DMS 273 (cell line): ENCODE measurements at regions not wholly inside any gene's neighbourhood (a gene's known extent, or its start where the extent isn't known, plus 50 kb on each side); places are given as distances from the start of the nearest gene placed in this dataset.

Experiments
- DNase-seq: peaks from one replicate; lab custom pipeline; 2025; ENCODE audit not compliant: unreplicated experiment; lab: John Stamatoyannopoulos, UW

GRCh38 chr13:107078229-107078765 lies 510.4 kb upstream of the ARGLU1 start:
- DNase-seq, result no peak

GRCh38 chr13:107076801-107077200 lies 508.9 kb upstream of the ARGLU1 start:
- no peak for DNase-seq

- no peak for DNase-seq
Observed at GRCh38 chr13:107075576-107075975, 507.6 kb upstream of the ARGLU1 start.

- no peak for DNase-seq
Observed at GRCh38 chr13:107070792-107071191, 502.9 kb upstream of the ARGLU1 start.

- no peak for DNase-seq
Observed at GRCh38 chr13:107069108-107069776, 501.3 kb upstream of the ARGLU1 start.

GRCh38 chr13:107067381-107067780 lies 499.4 kb upstream of the ARGLU1 start:
- no peak for DNase-seq

- DNase-seq, result no peak
Observed at GRCh38 chr13:107066355-107066754, 498.4 kb upstream of the ARGLU1 start.

- peak; percentile 1 for DNase-seq
Observed at GRCh38 chr13:107065036-107065435, 497.1 kb upstream of the ARGLU1 start.

- DNase-seq, result no peak
Observed at GRCh38 chr13:107057028-107057631, 489.2 kb upstream of the ARGLU1 start.

- no peak for DNase-seq
Observed at GRCh38 chr13:107043021-107043956, 475.4 kb upstream of the ARGLU1 start.

- DNase-seq, result no peak
Observed at GRCh38 chr13:107035778-107036177, 467.8 kb upstream of the ARGLU1 start.

GRCh38 chr13:107035186-107035585 lies 467.2 kb upstream of the ARGLU1 start:
- no peak for DNase-seq

- DNase-seq, result no peak
Observed at GRCh38 chr13:107034236-107034872, 466.4 kb upstream of the ARGLU1 start.

- no peak for DNase-seq
Observed at GRCh38 chr13:107031716-107032115, 463.8 kb upstream of the ARGLU1 start.

- no peak for DNase-seq
Observed at GRCh38 chr13:107028751-107029150, 460.8 kb upstream of the ARGLU1 start.

- no peak for DNase-seq
Observed at GRCh38 chr13:107025991-107026390, 458.1 kb upstream of the ARGLU1 start.

GRCh38 chr13:107023335-107023734 lies 455.4 kb upstream of the ARGLU1 start:
- no peak for DNase-seq

GRCh38 chr13:107020393-107020792 lies 452.5 kb upstream of the ARGLU1 start:
- DNase-seq, result no peak

- DNase-seq, result no peak
Observed at GRCh38 chr13:107018285-107018684, 450.3 kb upstream of the ARGLU1 start.

GRCh38 chr13:107006661-107007060 lies 438.7 kb upstream of the ARGLU1 start:
- DNase-seq, result no peak

- no peak for DNase-seq
Observed at GRCh38 chr13:107005577-107005976, 437.6 kb upstream of the ARGLU1 start.
